Pancreas (tissue), 10 donors: ENCODE measurements at regions not wholly inside any gene's neighbourhood (a gene's known extent, or its start where the extent isn't known, plus 50 kb on each side); places are given as distances from the start of the nearest gene placed in this dataset.
A peak's percentile ranks its signal among the peaks of the same experiment; 100 is the strongest.
"Not testable (repeated sequence)": the region's sequence is repeated elsewhere in the genome, so short reads cannot be mapped to it uniquely, and the experiment has no call there.

Experiments
- ATAC-seq, 4 donors: fragments of 200-7000 bp; cut with Tn5 transposase; one replicate each; pipeline versions ENCODE4 v1.8.0 to v1.9.1; 2020; ENCODE audit warnings: mild to moderate bottlenecking in 4 of 4, moderate library complexity in 4 of 4
- DNase-seq, 6 donors: peaks; one replicate each; pipeline ENCODE4 v3.0.0-alpha.2; 2020
- FAIRE-seq: peaks from 2 replicates; lab custom pipeline; 2012; peaks lifted over from hg19 to GRCh38; lab: Jason Lieb, UNC
- H3K27ac ChIP-seq, 4 donors: fragments of 200-600 bp; sonication (generic); 1 replicate in 3 of 4; 2 replicates in 1 of 4; pipeline versions ENCODE4 v1.5.0 to v1.8.0; 2020
- H3K27me3 ChIP-seq, 4 donors: fragments of 200-600 bp; one replicate each; pipeline ENCODE4 v1.8.0; 2021
- H3K36me3 ChIP-seq, 3 donors: fragments of 200-600 bp; sonication (generic) in 1 of 3; one replicate each; pipeline versions ENCODE4 v1.5.0 to v1.8.0; 2020 to 2021
- H3K4me1 ChIP-seq, 3 donors: fragments of 200-600 bp; one replicate each; pipeline ENCODE4 v1.8.0; 2021
- H3K4me3 ChIP-seq, 4 donors: fragments of 200-600 bp; sonication (generic) in 2 of 4; one replicate each; pipeline versions ENCODE4 v1.5.0 to v1.8.0; 2020 to 2021
- H3K9me3 ChIP-seq, 4 donors: fragments of 200-600 bp; one replicate each; pipeline ENCODE4 v1.8.0; 2021
- CTCF ChIP-seq, 4 donors: fragments of 200-600 bp; sonication (generic) in 3 of 4; IDR thresholded peaks; one replicate each; pipeline versions ENCODE4 v1.5.0 to v1.8.0; 2021; ENCODE audit warnings: antibody characterized with exemption in 4 of 4
- WGBS, 2 donors: extraction: QIAGEN DNeasy Blood & Tissue Kit; methylation state at CpG; one replicate each; pipeline ENCODE4 v1.1.7; 2013; 5-methylcytosine and 5-hydroxymethylcytosine counted together
- intact Hi-C, 3 donors: fragments of 100-400 bp; cut with DNase I; formaldehyde crosslinking; loops; one replicate each; pipeline versions ENCODE4 v1.11.1 to v1.14.2; 2022
- donor health status: healthy with polysubstance abuse.
- donor health status: DM: no; HTN: no; CAD: no; lungs with moderate emphysema.
- donor health status: DM: no; HTN: no; CAD: no.
- donor health status: control.
- donor health status: control.
- donor health status: Bipolar disorder and iron deficiency.
- donor health status: DM: yes; HTN: yes; CAD: no.
- donor health status: DM: no; HTN: no; CAD: no.
- donor health status: DM: no; HTN: no; CAD: no.
- donor health status: DM: yes; HTN: yes; CAD: no.

GRCh38 chr1:177877086-177877485, 92.8 kb downstream of the SEC16B start:
- WGBS, 2 donors, result 89% methylated on average over 2 of the region's 2 CpGs
- DNase-seq, result no peak
- Histone ChIP-seq H3K36me3 (no peaks in the 10 kb centered on the region), H3K9me3 (no peaks in the 10 kb centered on the region), H3K27ac (no peak overlapping the region), H3K27me3 (no peaks in the 10 kb centered on the region), H3K4me3 (no peak overlapping the region), H3K4me1 (peaks cover 9 to 13% (median 10%) of the 10 kb centered on the region in 3 donors)
- TF ChIP-seq CTCF (IDR thresholded peaks at IDR 0.05), result no peak
- intact Hi-C loops, result no loop called here
- no peak for FAIRE-seq
- ATAC-seq, result no peak

GRCh38 chr1:177873238-177873637, 96.6 kb downstream of the SEC16B start:
- no peak for TF ChIP-seq CTCF (IDR thresholded peaks at IDR 0.05)
- 34 to 35% methylated on average over 5 of the region's 5 CpGs for WGBS, 2 donors
- ATAC-seq (peak; percentile 33 to 71 (median 40)), FAIRE-seq (no peak), DNase-seq (no peak)
- peaks cover 15 to 19% (median 15%) of the 10 kb centered on the region in 3 donors for H3K4me1 ChIP-seq
- intact Hi-C loops, result no loop called here
- no peaks in the 10 kb centered on the region for H3K9me3 ChIP-seq
- no peaks in the 10 kb centered on the region for H3K27me3 ChIP-seq
- no peak overlapping the region for H3K4me3 ChIP-seq
- no peaks in the 10 kb centered on the region for H3K36me3 ChIP-seq
- H3K27ac ChIP-seq, result no peak overlapping the region

- H3K4me1 ChIP-seq, result peaks cover 15 to 19% (median 15%) of the 10 kb centered on the region in 3 donors
- intact Hi-C loops, result no loop called here
- H3K9me3 ChIP-seq, result no peaks in the 10 kb centered on the region
- ATAC-seq, result peak; percentile 55 to 90 (median 84)
- no peak for TF ChIP-seq CTCF (IDR thresholded peaks at IDR 0.05)
- DNase-seq, result peak in 2 of 6 donors; percentile 5 to 48
- no peaks in the 10 kb centered on the region for H3K36me3 ChIP-seq
- peak overlapping the region in 1 of 4 donors; percentile 46 for H3K27ac ChIP-seq
- FAIRE-seq, result no peak
- H3K4me3 ChIP-seq, result no peak overlapping the region
- WGBS, 2 donors, result 10 to 13% methylated on average over 10 of the region's 10 CpGs
- no peaks in the 10 kb centered on the region for H3K27me3 ChIP-seq
Observed at GRCh38 chr1:177872308-177872900, 97.5 kb downstream of the SEC16B start.

GRCh38 chr1:177871613-177872307, 98.1 kb downstream of the SEC16B start:
- no peak overlapping the region for H3K4me3 ChIP-seq
- DNase-seq, result no peak
- H3K36me3 ChIP-seq, result no peaks in the 10 kb centered on the region
- no peak for FAIRE-seq
- peak overlapping the region in 1 of 4 donors; percentile 46 for H3K27ac ChIP-seq
- ATAC-seq, result peak; percentile 17 to 68 (median 50)
- no peaks in the 10 kb centered on the region for H3K27me3 ChIP-seq
- no peak for TF ChIP-seq CTCF (IDR thresholded peaks at IDR 0.05)
- 63 to 70% methylated on average over 7 of the region's 7 CpGs for WGBS, 2 donors
- H3K9me3 ChIP-seq, result no peaks in the 10 kb centered on the region
- H3K4me1 ChIP-seq, result peaks cover 15 to 19% (median 15%) of the 10 kb centered on the region in 3 donors
- intact Hi-C loops, result no loop called here

- no peaks in the 10 kb centered on the region for H3K9me3 ChIP-seq
- FAIRE-seq, result no peak
- no peaks in the 10 kb centered on the region for H3K27me3 ChIP-seq
- no peak overlapping the region for H3K4me3 ChIP-seq
- H3K4me1 ChIP-seq, result peaks cover 15 to 19% (median 19%) of the 10 kb centered on the region in 3 donors
- H3K27ac ChIP-seq, result no peak overlapping the region
- no peak for ATAC-seq
- intact Hi-C loops, result no loop called here
- TF ChIP-seq CTCF (IDR thresholded peaks at IDR 0.05), result no peak
- no peaks in the 10 kb centered on the region for H3K36me3 ChIP-seq
- DNase-seq, result no peak
- 87 to 93% methylated on average over 4 of the region's 4 CpGs for WGBS, 2 donors
Observed at GRCh38 chr1:177869586-177869985, 100.3 kb downstream of the SEC16B start.

- intact Hi-C loops, H3K36me3 ChIP-seq, H3K27ac ChIP-seq, H3K9me3 ChIP-seq, FAIRE-seq, H3K27me3 ChIP-seq, DNase-seq, ATAC-seq, H3K4me3 ChIP-seq: not testable (repeated sequence)
- peaks cover 15 to 24% (median 19%) of the 10 kb centered on the region in 3 donors for H3K4me1 ChIP-seq
Observed at GRCh38 chr1:177869011-177869410, 100.8 kb downstream of the SEC16B start.
